ENCODE measurements at regions not wholly inside any gene's neighbourhood (a gene's known extent, or its start where the extent isn't known, plus 50 kb on each side); places are given as distances from the start of the nearest gene placed in this dataset.

GRCh38 chr15:70602281-70602680, 161.1 kb downstream of the UACA start:
- Histone ChIP-seq H2BK20ac (ENCODE audit: low read depth, low read length) (no peak overlapping the region), H3K4me2 (ENCODE audit: low read depth, low read length) (no peak overlapping the region), H3K18ac (ENCODE audit: low read depth, low read length) (no peak overlapping the region), H2BK15ac (ENCODE audit: low read depth, low read length) (no peak overlapping the region), H2AFZ (replicated peaks; ENCODE audit: low read length, poor library complexity) (no peak overlapping the region), H3K9me1 (ENCODE audit: insufficient read depth, low read length) (no peaks in the 10 kb centered on the region), H3K23ac (ENCODE audit: low read depth, low read length) (no peak overlapping the region), H4K5ac (ENCODE audit: low read depth, low read length) (no peak overlapping the region), H3K4ac (ENCODE audit: low read depth, low read length) (no peak overlapping the region), H3K14ac (replicated peaks; ENCODE audit: low read depth, low read length) (no peak overlapping the region), H3K9ac (ENCODE audit: low read depth, low read length) (no peak overlapping the region), H3K36me3 (ENCODE audit: control insufficient read depth, insufficient read depth, low read length) (no peaks in the 10 kb centered on the region), H2AK5ac (ENCODE audit: low read depth, low read length) (no peak overlapping the region), H2AK9ac (replicated peaks; ENCODE audit: low read depth, low read length, poor library complexity) (no peak overlapping the region), H2BK120ac (ENCODE audit: low read depth, low read length) (no peak overlapping the region), H3K27me3 (ENCODE audit: control insufficient read depth, insufficient read depth, low read length) (peaks cover 2% of the 10 kb centered on the region; the same call in 1 of the 2 replicates), H4K8ac (ENCODE audit: low read depth in 2 of 2, low read length in 2 of 2) (no peak overlapping the region), H3K79me1 (ENCODE audit: low read depth in 1 of 2, low read length in 2 of 2) (no peaks in the 10 kb centered on the region), H3K9me3 (ENCODE audit: control insufficient read depth, insufficient read depth, low read length) (no peaks in the 10 kb centered on the region), H3K56ac (ENCODE audit: extremely low read depth, insufficient read depth, low read length) (no peak overlapping the region), H3K4me1 (ENCODE audit: control insufficient read depth, insufficient read depth, low read length) (peaks cover 10% of the 10 kb centered on the region; the same call in 1 of the 2 replicates), H4K91ac (ENCODE audit: insufficient read depth, low read depth, low read length) (no peak overlapping the region), H3K4me3 (ENCODE audit: insufficient read depth, low read depth, low read length) (no peak overlapping the region), H3K27ac (ENCODE audit: insufficient read depth, low read length) (no peak overlapping the region), H2BK5ac (ENCODE audit: low read depth, low read length, poor library complexity, severe bottlenecking) (no peak overlapping the region), H4K20me1 (ENCODE audit: insufficient read depth, low read length) (no peaks in the 10 kb centered on the region)
- no CpG with 5 or more reads among the region's 4 CpGs for WGBS, 2 experiments (ENCODE audit: extremely low coverage in 2 of 2, insufficient read length in 1 of 2)
- TF ChIP-seq, protein P1, sequence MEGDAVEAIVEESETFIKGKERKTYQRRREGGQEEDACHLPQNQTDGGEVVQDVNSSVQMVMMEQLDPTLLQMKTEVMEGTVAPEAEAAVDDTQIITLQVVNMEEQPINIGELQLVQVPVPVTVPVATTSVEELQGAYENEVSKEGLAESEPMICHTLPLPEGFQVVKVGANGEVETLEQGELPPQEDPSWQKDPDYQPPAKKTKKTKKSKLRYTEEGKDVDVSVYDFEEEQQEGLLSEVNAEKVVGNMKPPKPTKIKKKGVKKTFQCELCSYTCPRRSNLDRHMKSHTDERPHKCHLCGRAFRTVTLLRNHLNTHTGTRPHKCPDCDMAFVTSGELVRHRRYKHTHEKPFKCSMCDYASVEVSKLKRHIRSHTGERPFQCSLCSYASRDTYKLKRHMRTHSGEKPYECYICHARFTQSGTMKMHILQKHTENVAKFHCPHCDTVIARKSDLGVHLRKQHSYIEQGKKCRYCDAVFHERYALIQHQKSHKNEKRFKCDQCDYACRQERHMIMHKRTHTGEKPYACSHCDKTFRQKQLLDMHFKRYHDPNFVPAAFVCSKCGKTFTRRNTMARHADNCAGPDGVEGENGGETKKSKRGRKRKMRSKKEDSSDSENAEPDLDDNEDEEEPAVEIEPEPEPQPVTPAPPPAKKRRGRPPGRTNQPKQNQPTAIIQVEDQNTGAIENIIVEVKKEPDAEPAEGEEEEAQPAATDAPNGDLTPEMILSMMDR (conservative IDR thresholded peaks at IDR 0.05; ENCODE audit: low read depth, low read length), result no peak
- TF ChIP-seq BHLHE40 (IDR thresholded peaks at IDR 0.05; ENCODE audit: low read depth, low read length) (no peak), NFE2L2 (IDR thresholded peaks at IDR 0.05; ENCODE audit: low read depth, low read length) (no peak), CEBPB (IDR thresholded peaks at IDR 0.05; ENCODE audit: low read depth, low read length) (no peak), SMC3 (IDR thresholded peaks at IDR 0.05; ENCODE audit: low read depth, low read length) (no peak), RAD21 (IDR thresholded peaks at IDR 0.05; ENCODE audit: low read length) (no peak), FOS (IDR thresholded peaks at IDR 0.05; ENCODE audit: low read depth, low read length) (no peak), MXI1 (IDR thresholded peaks at IDR 0.05; ENCODE audit: borderline replicate concordance, low read depth, low read length) (no peak), MAFK (IDR thresholded peaks at IDR 0.05; ENCODE audit: low read depth, low read length) (no peak), POLR2A (IDR thresholded peaks at IDR 0.05; ENCODE audit: low read depth, low read length) (no peak), CHD1 (IDR thresholded peaks at IDR 0.05; ENCODE audit: low read depth, low read length) (no peak), RCOR1 (IDR thresholded peaks at IDR 0.05; ENCODE audit: insufficient replicate concordance, low read length) (no peak), MAZ (IDR thresholded peaks at IDR 0.05; ENCODE audit: borderline replicate concordance, low read depth, low read length) (no peak)
- TF ChIP-seq, protein P2, sequence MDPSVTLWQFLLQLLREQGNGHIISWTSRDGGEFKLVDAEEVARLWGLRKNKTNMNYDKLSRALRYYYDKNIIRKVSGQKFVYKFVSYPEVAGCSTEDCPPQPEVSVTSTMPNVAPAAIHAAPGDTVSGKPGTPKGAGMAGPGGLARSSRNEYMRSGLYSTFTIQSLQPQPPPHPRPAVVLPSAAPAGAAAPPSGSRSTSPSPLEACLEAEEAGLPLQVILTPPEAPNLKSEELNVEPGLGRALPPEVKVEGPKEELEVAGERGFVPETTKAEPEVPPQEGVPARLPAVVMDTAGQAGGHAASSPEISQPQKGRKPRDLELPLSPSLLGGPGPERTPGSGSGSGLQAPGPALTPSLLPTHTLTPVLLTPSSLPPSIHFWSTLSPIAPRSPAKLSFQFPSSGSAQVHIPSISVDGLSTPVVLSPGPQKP (IDR thresholded peaks at IDR 0.05; ENCODE audit: borderline replicate concordance, low read depth, low read length), result no peak
- TF ChIP-seq, protein P3, sequence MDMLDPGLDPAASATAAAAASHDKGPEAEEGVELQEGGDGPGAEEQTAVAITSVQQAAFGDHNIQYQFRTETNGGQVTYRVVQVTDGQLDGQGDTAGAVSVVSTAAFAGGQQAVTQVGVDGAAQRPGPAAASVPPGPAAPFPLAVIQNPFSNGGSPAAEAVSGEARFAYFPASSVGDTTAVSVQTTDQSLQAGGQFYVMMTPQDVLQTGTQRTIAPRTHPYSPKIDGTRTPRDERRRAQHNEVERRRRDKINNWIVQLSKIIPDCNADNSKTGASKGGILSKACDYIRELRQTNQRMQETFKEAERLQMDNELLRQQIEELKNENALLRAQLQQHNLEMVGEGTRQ (IDR thresholded peaks at IDR 0.05; ENCODE audit: low read depth, low read length), result no peak
- in situ Hi-C loops (cut with MboI; ENCODE audit: low sequenced_read_pairs) (no loop called here), intact Hi-C loops (cut with micrococcal nuclease) (no loop called here), dilution Hi-C loops (cut with HindIII; ENCODE audit: low sequenced_read_pairs, unreplicated experiment) (no loop called here)
- ChIA-PET CTCF (no interaction called here), POLR2A (ENCODE audit: unreplicated experiment) (no interaction called here)
- DNase-seq (no peak), ATAC-seq (ENCODE audit: low read depth) (no peak)
- BruUV-seq (replicated peaks), result no TSS peak
